Glutamatergic neuron (in vitro differentiated cells): ENCODE measurements at regions not wholly inside any gene's neighbourhood (a gene's known extent, or its start where the extent isn't known, plus 50 kb on each side); places are given as distances from the start of the nearest gene placed in this dataset.

Experiments
- DNase-seq: peaks from one replicate; pipeline ENCODE4 v3.0.0; 2022
- H3K27ac Mint-ChIP-seq: one replicate; pipeline ENCODE4 v1.8.0; 2020; ENCODE audit warnings: mild to moderate bottlenecking, mixed read lengths, inconsistent platforms; ENCODE audit not compliant: unreplicated experiment
- H3K27me3 Mint-ChIP-seq: one replicate; pipeline ENCODE4 v1.8.0; 2020; ENCODE audit warnings: mild to moderate bottlenecking, moderate library complexity, mixed read lengths, inconsistent platforms; ENCODE audit not compliant: unreplicated experiment
- H3K36me3 Mint-ChIP-seq: one replicate; pipeline ENCODE4 v1.8.0; 2020; ENCODE audit warnings: mild to moderate bottlenecking, mixed read lengths, inconsistent platforms; ENCODE audit not compliant: unreplicated experiment
- H3K4me1 Mint-ChIP-seq: one replicate; pipeline ENCODE4 v1.8.0; 2020; ENCODE audit warnings: mild to moderate bottlenecking, low read depth, mixed read lengths, inconsistent platforms; ENCODE audit not compliant: unreplicated experiment
- H3K4me3 Mint-ChIP-seq: one replicate; pipeline ENCODE4 v1.8.0; 2020; ENCODE audit warnings: mild to moderate bottlenecking, mixed read lengths, inconsistent platforms; ENCODE audit not compliant: unreplicated experiment
- H3K9me3 Mint-ChIP-seq: one replicate; pipeline ENCODE4 v1.8.0; 2020; ENCODE audit warnings: mild to moderate bottlenecking, moderate library complexity, mixed read lengths, inconsistent platforms; ENCODE audit not compliant: unreplicated experiment
- CTCF ChIP-seq: fragments of 200-600 bp; sonication (generic); IDR thresholded peaks from one replicate; pipeline ENCODE4 v1.5.0; 2021; ENCODE audit not compliant: partially characterized antibody, unreplicated experiment

DNA sequence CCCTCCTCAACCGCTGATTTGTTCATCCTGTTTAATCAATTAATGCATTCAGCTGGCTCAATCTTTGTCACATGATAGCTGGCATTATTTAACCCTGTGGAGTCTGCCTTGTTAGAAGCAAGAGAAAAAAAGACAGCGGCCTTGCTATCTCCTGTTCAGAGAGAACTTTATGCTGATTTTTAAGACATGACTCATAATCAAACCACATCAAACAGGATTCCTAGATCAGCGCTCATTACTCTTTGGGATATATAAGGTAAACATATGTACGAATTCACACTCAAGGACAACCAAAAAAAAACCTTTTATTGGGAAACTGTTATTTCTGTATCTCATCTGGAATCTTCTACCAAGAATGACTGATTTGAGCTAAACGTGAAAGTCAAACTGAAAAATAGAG lies 195.1 kb downstream of the C1D start:
- H3K4me1 Mint-ChIP-seq: no peaks in the 10 kb centered on the region
- H3K4me3 Mint-ChIP-seq: no peak overlapping the region
- no peak for DNase-seq

GRCh38 chr2:67871686-67872412 lies 191.0 kb downstream of the C1D start:
- Mint-ChIP-seq H3K27me3 (peaks cover 2% of the 10 kb centered on the region), H3K27ac (no peak overlapping the region), H3K4me1 (peaks cover 1% of the 10 kb centered on the region), H3K9me3 (peaks cover 2% of the 10 kb centered on the region), H3K4me3 (no peak overlapping the region), H3K36me3 (no peaks in the 10 kb centered on the region)
- no peak for DNase-seq
- TF ChIP-seq CTCF: no peak

More for the DNA sequence above, 195.1 kb downstream of the C1D start:
- no peak for TF ChIP-seq CTCF
- no peak overlapping the region for H3K27ac Mint-ChIP-seq
- peaks cover 2% of the 10 kb centered on the region for H3K27me3 Mint-ChIP-seq
- no peaks in the 10 kb centered on the region for H3K36me3 Mint-ChIP-seq
- H3K9me3 Mint-ChIP-seq: no peaks in the 10 kb centered on the region

- H3K9me3 Mint-ChIP-seq: peaks cover 3% of the 10 kb centered on the region
- H3K27me3 Mint-ChIP-seq: peaks cover 2% of the 10 kb centered on the region
- H3K4me1 Mint-ChIP-seq: peaks cover 8% of the 10 kb centered on the region
- H3K4me3 Mint-ChIP-seq: no peak overlapping the region
- H3K27ac Mint-ChIP-seq: no peak overlapping the region
- TF ChIP-seq CTCF: no peak
- no peak for DNase-seq
- no peaks in the 10 kb centered on the region for H3K36me3 Mint-ChIP-seq
Measured at GRCh38 chr2:67872481-67872880, 190.3 kb downstream of the C1D start.

DNA sequence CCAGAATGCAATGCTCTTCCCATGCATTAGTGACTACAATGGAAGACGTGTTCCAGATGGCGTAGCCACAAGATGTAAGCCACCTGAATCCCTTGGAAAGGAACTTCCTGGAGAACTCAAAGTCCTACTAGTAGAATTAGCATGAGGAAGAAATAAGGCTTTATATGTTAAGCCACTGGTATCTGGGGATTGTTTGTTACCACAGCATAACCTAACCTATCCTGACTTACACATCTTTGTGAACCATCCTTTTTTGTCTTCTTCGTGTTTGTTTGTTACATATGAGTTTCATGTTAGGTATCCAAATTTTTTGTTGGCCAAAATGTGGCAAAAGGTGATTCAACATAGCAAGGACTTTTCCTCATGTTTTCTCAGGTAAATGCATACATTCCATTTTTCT lies 188.9 kb downstream of the C1D start:
- Mint-ChIP-seq H3K36me3 (no peaks in the 10 kb centered on the region), H3K4me3 (no peak overlapping the region), H3K4me1 (peaks cover 8% of the 10 kb centered on the region), H3K9me3 (peaks cover 3% of the 10 kb centered on the region), H3K27me3 (peaks cover 2% of the 10 kb centered on the region), H3K27ac (no peak overlapping the region)
- DNase-seq: no peak
- TF ChIP-seq CTCF: no peak

DNA sequence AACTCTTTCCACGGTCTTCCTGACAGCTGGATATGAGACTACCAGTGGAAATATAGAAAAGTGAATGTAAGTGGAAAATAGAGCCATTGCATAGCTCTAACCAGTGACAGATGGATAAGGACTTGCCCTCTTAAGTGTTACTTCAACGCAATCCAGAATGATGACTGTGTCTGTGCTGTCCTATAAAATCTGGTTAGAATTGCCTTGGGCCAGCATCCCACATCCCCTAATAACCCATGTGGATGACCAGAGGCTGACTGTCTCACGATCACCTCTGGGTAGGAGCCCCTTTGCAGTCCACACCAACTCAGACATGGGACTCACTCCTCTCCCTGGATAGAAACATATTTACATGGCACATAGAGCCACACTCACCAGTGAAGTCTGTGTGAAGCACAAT lies 186.6 kb downstream of the C1D start:
- Mint-ChIP-seq H3K4me3 (no peak overlapping the region), H3K27me3 (no peaks in the 10 kb centered on the region), H3K36me3 (no peaks in the 10 kb centered on the region), H3K4me1 (peaks cover 8% of the 10 kb centered on the region), H3K27ac (no peak overlapping the region), H3K9me3 (peaks cover 3% of the 10 kb centered on the region)
- no peak for DNase-seq
- TF ChIP-seq CTCF: no peak
